HepG2 (cell line): ENCODE measurements at regions not wholly inside any gene's neighbourhood (a gene's known extent, or its start where the extent isn't known, plus 50 kb on each side); places are given as distances from the start of the nearest gene placed in this dataset.
"Not testable (repeated sequence)": the region's sequence is repeated elsewhere in the genome, so short reads cannot be mapped to it uniquely, and the experiment has no call there.

Source experiments
- POLR2A ChIP-seq, 2 experiments: IDR thresholded peaks; 2 replicates each; pipeline ENCODE4 v1.6.1; 2011; ENCODE audit warnings: low read depth in 2 of 2, low read length in 2 of 2, mild to moderate bottlenecking in 1 of 2, moderate library complexity in 1 of 2; ENCODE audit not compliant: insufficient read depth in 1 of 2
- POLR2AphosphoS5 ChIP-seq: IDR thresholded peaks from 2 replicates; pipeline ENCODE4 v1.6.1; 2012; ENCODE audit warnings: low read depth, low read length
- ZSCAN30 ChIP-seq: sonication (generic); formaldehyde crosslinking; IDR thresholded peaks from 2 replicates; pipeline ENCODE4 v1.5.0; 2020; ENCODE audit warnings: mild to moderate bottlenecking, missing genetic modification reagents
- TF ChIP-seq, protein P1 (sequence below), 2 experiments: fragments of 450-650 bp in 1 of 2; sonication (generic) in 1 of 2; formaldehyde crosslinking in 1 of 2; IDR thresholded peaks; 2 replicates each; pipeline versions ENCODE4 v1.6.1 to v1.8.0; 2016 to 2022; ENCODE audit warnings: antibody characterized with exemption in 1 of 2, mild to moderate bottlenecking in 1 of 2, missing genetic modification reagents in 1 of 2
- TF ChIP-seq, protein P2 (sequence below): sonication (generic); formaldehyde crosslinking; IDR thresholded peaks from 2 replicates; pipeline ENCODE4 v1.4.0; 2020; ENCODE audit warnings: missing genetic modification reagents, mild to moderate bottlenecking, borderline replicate concordance

DNA sequence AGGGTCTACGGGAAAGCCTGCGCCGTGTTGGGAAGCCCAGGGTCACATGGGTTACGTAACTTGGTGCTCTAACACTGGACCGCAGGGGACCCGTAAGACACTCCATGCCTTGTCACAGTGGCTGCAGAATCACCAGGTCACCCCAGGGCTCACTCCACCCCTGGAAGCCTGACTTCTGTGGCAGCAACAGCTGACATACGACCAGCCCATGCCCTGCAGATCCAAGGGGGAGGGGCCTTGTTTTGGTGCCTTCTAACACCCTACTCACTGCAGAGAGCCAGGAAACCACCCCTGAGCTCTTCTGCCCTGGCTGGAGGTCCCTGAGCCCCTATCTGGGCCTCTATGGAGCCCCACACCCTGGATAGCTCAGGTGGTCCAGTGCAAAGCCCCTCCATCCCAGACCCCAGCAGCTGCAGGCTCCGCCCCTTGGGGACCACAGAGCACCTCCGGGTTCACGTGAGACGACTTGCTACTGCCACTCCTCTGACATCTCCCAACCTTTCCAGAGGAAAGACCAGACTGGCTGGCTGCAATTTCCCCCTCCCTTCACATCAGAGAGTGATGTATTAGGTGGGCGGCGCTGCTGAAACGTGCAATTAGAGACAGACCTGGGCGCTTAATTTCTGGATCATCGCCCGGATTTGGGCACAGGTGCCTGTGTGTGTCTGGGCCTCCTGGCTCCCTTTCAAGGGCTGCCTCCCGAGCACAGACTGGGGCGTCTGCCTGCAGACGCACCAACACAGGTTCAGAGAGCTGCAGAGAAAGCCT lies 296.6 kb upstream of the SFSWAP start:
- not testable (repeated sequence) for TF ChIP-seq ZSCAN30 (CRISPR knock-in tag); POLR2A (IDR thresholded peaks at IDR 0.05; ENCODE audit: insufficient read depth in 1 of 2, low read depth in 2 of 2, low read length in 2 of 2); POLR2AphosphoS5
- TF ChIP-seq, protein P1, sequence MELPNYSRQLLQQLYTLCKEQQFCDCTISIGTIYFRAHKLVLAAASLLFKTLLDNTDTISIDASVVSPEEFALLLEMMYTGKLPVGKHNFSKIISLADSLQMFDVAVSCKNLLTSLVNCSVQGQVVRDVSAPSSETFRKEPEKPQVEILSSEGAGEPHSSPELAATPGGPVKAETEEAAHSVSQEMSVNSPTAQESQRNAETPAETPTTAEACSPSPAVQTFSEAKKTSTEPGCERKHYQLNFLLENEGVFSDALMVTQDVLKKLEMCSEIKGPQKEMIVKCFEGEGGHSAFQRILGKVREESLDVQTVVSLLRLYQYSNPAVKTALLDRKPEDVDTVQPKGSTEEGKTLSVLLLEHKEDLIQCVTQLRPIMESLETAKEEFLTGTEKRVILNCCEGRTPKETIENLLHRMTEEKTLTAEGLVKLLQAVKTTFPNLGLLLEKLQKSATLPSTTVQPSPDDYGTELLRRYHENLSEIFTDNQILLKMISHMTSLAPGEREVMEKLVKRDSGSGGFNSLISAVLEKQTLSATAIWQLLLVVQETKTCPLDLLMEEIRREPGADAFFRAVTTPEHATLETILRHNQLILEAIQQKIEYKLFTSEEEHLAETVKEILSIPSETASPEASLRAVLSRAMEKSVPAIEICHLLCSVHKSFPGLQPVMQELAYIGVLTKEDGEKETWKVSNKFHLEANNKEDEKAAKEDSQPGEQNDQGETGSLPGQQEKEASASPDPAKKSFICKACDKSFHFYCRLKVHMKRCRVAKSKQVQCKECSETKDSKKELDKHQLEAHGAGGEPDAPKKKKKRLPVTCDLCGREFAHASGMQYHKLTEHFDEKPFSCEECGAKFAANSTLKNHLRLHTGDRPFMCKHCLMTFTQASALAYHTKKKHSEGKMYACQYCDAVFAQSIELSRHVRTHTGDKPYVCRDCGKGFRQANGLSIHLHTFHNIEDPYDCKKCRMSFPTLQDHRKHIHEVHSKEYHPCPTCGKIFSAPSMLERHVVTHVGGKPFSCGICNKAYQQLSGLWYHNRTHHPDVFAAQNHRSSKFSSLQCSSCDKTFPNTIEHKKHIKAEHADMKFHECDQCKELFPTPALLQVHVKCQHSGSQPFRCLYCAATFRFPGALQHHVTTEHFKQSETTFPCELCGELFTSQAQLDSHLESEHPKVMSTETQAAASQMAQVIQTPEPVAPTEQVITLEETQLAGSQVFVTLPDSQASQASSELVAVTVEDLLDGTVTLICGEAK (IDR thresholded peaks at IDR 0.05) = not testable (repeated sequence)
- TF ChIP-seq, protein P1 (CRISPR knock-in tag; IDR thresholded peaks at IDR 0.05) = not testable (repeated sequence)
- TF ChIP-seq, protein P2, sequence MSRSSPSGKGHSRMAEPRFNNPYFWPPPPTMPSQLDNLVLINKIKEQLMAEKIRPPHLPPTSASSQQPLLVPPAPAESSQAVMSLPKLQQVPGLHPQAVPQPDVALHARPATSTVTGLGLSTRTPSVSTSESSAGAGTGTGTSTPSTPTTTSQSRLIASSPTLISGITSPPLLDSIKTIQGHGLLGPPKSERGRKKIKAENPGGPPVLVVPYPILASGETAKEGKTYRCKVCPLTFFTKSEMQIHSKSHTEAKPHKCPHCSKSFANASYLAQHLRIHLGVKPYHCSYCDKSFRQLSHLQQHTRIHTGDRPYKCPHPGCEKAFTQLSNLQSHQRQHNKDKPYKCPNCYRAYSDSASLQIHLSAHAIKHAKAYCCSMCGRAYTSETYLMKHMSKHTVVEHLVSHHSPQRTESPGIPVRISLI (CRISPR knock-in tag) = not testable (repeated sequence)
